GM19397 (cell line): ENCODE measurements at regions not wholly inside any gene's neighbourhood (a gene's known extent, or its start where the extent isn't known, plus 50 kb on each side); places are given as distances from the start of the nearest gene placed in this dataset.
A peak's percentile ranks its signal among the peaks of the same experiment; 100 is the strongest.
"Not testable (repeated sequence)": the region's sequence is repeated elsewhere in the genome, so short reads cannot be mapped to it uniquely, and the experiment has no call there.

Experiments
- ATAC-seq: cut with Tn5 transposase; IDR thresholded peaks from one replicate; pipeline ENCODE4 v1.9.1; 2021; ENCODE audit warnings: mild to moderate bottlenecking, moderate library complexity; ENCODE audit not compliant: unreplicated experiment

DNA sequence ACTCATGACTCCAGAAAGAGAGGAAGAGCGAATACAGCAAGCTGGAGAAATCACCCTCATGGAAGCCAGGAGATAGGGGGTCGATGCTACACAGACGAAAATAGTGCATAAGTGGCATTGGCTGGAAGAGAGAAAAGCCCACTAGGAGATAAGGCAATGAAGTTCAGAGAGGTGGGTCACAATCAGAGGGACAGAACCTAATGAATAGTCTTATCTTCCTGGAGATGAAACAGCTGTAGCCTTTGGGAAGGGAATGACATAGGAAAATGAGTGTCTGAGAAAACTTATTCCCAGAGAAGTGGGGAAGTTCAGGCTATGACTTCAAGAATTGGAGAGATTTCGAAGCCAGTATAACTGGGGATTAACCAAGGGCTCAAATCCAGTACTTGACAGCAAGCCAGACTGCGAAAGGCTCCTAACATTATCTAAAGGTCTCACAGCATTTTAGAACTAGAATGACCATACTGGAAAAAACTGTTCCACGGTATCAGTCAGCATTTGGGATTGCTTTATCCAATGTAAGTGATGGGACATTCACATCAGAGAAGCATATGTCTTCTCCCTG is 211.1 kb downstream of the ZNF365 start:
- ATAC-seq: no peak

- no peak for ATAC-seq
Observed at GRCh38 chr10:62587011-62587410, 212.8 kb downstream of the ZNF365 start.

DNA sequence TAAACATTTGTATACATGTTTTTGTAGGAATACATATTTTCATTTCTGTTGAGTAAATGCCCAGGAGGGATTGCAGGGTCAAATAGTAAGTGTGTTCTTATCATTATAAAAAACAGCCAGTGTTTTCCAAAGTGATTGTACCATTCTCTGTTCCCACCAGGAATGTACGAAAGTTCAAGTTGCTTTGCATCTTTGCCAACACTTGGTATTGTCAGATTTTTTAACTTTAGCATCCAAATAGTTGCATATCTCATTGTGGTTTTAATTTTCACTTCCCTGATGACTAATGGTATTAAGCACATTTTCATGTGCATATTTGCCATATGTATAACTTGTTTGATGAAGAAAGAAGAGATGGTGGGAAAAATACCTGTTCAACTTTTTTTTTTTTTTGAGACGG is 213.9 kb downstream of the ZNF365 start:
- no peak for ATAC-seq

DNA sequence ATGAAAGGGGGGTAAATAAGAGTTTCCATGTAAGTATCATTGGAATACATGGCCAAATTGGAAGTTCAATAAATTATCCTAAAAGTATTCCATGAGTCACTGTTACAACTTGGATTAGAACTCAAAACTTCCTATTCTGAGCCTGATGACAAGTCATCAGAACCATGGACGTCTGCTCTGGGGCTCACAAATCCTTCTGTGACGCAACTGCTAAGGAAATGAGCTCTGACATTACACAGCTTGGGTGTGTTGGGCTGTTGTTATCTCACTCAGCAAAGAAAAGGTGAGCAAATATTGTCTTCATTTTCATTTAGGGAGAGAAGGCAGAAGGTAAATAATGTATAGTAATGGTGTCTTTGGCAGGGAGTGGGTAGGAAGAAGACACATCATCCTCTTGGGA is 214.8 kb upstream of the ADO start:
- no peak for ATAC-seq

DNA sequence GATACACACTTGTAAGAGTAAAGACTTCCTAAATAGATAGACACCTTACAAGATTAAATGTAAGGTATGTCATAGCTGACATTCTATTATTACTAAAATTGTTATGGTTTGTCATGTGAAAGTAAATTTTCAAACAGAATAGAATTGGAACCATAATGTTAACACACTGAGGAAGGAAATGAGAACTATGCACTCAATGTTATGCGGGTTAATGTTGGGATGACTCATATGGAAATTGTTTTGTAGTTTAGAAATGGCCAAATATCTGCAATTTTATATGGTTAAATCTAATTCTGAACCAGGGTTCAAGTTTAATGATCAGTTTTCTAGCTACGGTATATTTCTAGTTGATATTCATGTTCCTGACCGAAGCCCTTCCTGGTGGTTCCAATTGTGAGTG is 214.2 kb upstream of the ADO start:
- ATAC-seq: no peak

DNA sequence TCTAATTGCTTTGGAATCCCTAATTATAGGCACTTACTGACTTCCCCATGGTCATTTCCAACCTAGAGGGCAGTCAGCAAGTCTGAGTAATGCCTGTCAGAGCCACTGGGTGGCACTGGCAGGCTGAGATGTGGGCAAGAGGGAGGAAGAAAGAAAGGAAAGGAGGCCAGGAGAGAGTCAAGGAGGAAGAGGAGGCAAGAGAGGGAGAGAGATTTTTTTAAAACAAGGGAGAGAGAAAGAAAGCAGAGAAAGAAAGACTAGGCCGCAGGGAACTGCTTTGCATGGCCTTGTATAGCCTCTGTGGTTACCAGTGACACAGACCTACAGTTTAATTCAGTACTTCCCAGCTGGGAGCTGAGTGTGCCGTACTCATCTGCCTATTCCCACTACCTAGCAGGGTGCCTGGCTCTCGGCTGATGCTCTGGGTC is 210.4 kb upstream of the ADO start:
- ATAC-seq: peak; percentile 79

DNA sequence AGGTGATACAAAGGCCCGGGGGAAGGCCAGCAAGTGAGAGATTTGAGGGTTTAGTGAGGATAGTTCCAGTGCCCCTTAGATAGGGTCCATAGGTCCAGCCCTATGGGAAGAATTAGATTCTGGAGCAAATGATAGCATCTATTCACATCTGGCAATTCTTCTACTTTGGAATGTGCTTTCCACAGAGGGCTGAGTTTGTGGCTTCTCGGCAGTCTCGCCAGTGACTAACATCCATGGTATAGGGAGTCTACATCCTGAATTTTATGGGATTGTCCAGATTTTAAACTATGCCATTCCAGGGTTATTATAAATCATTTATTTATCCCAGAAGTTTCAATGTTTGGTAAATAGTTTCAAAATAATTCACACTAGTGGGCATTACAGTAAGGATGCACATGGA is 207.3 kb upstream of the ADO start:
- ATAC-seq: no peak

DNA sequence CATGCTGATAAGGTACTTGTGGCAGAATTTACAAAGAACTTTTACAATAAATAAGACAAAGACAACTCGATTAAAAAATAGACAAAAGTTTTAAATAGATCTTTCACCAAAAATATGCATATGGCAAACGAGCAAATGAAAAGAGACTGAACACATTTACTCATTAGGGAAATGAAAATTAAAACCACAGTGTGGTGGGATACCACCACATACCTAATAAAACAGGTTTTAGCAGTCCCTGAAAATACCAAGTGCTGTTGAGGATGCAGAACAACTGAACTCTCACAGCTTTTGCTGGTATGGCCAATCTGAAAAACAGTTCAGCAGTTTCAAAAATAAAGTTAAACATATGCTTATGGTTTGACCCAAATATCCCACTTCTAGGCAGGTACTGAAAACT is 205.4 kb upstream of the ADO start:
- no peak for ATAC-seq

- ATAC-seq: not testable (repeated sequence)
Observed at GRCh38 chr10:62606551-62606950, 198.0 kb upstream of the ADO start.

DNA sequence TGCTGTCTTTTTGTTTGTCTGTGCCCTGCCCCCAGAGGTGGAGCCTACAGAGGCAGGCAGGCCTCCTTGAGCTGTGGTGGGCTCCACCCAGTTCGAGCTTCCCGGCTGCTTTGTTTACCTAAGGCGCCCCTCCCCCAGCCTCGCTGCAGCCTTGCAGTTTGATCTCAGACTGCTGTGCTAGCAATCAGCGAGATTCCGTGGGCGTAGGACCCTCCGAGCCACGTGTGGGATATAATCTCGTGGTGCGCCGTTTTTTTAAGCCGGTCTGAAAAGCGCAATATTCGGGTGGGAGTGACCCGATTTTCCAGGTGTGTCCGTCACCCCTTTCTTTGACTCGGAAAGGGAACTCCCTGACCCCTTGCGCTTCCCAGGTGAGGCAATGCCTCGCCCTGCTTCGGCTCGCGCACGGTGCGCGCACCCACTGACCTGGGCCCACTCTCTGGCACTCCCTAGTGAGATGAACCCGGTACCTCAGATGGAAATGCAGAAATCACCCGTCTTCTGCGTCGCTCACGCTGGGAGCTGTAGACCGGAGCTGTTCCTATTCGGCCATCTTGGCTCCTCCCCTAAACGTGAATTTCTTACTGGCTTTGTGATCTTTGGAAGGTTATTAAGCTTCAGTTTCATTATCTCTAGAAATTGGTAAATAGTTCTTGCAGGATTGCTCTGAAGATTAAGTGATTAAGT is 196.2 kb upstream of the ADO start:
- not testable (repeated sequence) for ATAC-seq

- peak; percentile 87 for ATAC-seq
Observed at GRCh38 chr10:62610649-62611229, 193.8 kb upstream of the ADO start.

DNA sequence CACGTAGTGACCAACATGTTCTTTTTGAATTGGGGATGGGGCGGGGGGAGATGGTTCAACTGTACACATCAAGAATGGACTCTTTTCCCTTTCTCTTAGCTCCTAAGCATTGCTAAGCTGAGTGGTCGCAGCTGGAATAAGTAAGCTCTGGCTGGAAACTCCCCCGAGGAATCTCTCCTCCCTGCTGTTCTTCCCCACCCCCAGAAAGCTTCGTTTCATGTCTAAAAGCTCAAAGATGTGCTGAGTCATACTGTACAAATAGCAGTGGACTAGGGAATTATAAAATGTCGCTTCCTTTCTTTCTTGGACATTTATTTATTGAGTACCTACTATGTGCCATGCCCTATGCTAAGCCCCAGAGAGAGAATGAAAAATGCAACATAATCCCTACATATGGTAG is 191.1 kb upstream of the ADO start:
- ATAC-seq: no peak

- no peak for ATAC-seq
Observed at GRCh38 chr10:62613859-62614258, 190.7 kb upstream of the ADO start.

DNA sequence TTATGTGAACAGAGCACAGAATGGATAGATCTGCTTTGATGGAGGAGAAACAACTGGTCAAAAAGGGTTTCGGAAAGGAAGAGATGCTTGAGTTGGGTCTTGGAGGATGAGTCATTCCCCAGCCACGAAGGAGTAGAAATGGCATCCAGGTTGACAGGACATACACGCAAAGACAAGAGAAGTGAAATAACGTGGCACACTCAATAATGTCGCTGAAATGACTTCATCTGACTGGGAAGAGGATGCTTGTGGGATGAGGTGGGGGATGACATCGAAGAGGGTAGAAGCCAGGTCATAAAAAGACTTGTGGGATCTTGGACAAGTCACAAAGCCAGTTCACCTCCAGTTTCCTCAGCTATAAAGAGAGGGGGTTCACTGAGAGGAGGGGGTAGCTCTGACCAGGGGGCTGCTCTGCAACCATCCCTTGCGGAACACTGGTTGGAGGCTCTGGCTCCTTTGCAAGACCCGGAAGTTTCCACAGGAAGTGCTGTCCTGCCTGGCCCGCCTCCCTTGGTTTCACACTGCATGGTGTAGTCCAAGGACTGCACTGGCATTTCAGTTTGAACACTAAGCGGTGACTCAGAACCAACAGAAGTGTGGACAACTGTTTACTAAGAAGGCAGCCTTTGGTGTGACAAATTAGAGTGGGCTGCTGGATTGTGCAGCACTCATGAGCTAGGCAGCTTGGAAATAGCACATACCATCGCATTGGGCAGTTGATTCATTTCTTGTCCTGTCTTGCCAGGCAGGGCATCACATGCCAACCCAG is 189.9 kb upstream of the ADO start:
- ATAC-seq: no peak

DNA sequence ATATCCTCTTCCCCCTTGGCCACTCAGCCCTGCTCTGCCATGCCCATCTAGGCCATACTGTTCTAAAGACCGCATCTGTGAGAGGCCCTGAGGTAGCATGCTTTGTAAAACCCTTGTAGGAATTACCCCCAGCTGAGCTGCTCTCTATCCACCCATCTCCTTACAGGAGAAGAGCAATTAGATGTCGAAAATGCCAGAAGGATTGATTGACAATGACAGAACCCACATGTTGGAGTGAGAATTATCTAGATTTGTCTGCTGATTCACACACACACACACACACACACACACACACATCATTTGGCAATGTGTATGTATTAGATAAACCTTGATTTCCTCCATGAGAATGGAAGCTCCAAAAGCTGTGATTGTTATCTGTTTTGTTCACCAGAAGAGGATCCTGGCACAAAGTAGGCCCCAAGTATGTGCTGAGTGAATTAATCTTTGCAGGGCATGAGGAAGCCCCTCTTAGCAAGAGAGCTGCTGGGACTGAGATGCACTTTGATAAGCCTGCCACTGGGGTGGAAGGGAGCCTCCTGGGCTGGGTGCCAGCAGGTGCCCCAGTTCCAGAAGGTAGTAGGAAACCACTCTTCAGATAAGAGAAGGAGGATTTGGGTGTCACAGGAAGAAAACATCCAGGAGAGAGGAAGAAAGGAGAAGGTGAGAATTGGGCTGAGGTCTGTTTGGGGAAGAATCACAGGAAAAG is 187.5 kb upstream of the ADO start:
- no peak for ATAC-seq

DNA sequence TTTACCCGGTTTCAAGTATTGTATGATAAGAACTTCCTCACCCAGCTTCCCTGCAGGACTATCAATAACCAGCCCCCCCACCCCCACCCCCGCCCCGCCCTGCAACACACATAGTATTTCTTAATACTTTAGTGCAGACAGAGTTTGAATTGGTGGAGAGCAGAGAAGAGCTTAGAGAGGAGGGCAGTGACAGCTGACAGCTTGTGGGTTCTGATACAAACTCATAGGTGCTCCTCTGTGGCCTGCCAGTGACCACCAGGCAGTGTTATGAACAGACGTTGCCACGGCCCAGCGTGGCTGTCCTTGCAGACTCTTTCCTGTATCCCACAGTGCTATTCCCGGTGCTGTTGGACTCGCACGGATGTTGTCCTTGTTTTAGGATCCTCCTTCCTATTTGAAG is 186.9 kb upstream of the ADO start:
- ATAC-seq: no peak

DNA sequence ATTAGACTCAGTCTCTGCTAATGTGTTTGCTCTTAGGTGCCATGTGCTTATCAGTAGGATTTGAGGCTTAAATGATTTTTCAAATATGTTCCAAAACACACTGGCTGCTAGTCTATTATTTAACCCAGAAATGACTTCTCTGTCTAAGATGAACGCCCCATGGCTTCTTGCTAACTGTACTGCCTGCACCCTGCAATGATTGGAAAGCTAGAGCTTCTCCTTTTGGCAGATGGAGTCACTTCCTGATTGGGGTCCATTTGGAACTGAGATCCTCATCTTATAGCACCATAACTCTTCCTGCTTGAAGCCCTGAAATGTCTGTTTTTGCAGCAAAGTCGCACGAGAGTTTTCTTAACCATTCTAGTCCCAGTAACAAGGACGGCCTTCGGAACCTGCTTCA is 186.5 kb upstream of the ADO start:
- no peak for ATAC-seq

GRCh38 chr10:62618576-62619412 is 185.7 kb upstream of the ADO start:
- peak; percentile 57 for ATAC-seq

DNA sequence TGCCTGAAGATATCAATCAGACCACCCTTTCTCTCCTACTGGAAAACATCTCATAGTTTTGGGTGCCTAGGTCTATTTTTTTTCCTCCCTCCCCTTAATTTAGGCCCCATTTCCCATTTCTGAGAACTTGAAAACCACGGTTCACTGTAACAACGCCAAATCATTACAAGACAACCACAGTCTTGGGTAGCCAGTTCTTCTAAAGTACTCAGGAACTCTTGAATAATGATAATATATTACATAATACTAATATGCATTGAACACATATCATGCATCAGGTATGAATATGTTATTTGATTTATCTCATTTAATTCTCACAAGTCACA is 185.1 kb upstream of the ADO start:
- no peak for ATAC-seq

DNA sequence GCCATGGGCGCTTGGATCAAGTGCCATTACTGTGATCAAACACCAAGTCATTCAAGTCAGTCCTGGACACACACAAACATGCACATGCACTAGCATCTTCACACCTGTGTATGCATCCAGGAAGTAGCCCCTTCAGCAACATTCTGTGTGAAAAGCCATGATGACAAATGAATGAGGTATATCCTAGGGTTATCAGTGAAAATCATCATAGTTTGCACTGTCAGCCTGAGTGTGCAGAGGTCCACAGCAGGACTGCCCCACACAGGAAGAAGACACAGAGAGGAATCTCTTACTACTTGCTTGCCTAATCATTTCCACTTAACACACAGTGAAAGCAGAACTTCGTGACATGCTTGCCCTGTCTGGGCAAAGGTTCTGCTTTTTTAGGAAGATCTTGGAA is 184.0 kb upstream of the ADO start:
- no peak for ATAC-seq

DNA sequence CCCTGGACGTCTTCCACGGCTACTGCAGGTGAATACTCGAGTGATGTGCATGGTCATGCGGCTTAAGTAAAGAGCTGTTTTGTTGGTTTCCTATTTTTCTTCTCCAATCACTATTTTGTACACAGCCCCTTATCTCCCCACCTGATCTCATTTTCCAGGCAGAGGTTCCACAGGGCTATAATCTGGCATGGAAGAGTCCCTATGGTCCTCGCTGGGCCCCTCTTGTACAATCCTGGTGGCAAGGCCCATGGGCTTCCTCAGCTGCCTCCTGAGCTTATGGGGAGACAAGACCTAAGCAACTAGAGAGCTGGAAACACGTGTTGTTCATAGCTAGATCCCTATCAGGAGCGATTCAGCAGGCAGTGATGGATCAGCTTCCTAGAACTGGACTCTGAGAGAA is 181.3 kb upstream of the ADO start:
- ATAC-seq: no peak
